SK-N-SH (cell line): ENCODE measurements at regions not wholly inside any gene's neighbourhood (a gene's known extent, or its start where the extent isn't known, plus 50 kb on each side); places are given as distances from the start of the nearest gene placed in this dataset.
A peak's percentile ranks its signal among the peaks of the same experiment; 100 is the strongest.

Experiments used
- CTCF ChIA-PET: fragments of 300-600, 350-600 bp; formaldehyde crosslinking; extraction: SDS; loops from one replicate; lab custom pipeline; 2021; lab: Yijun Ruan, JAX
- POLR2A ChIA-PET: fragments of 350-600 bp; sonication (Branson Sonifier 250); formaldehyde crosslinking; extraction: SDS; loops from one replicate; lab custom pipeline; 2020; ENCODE audit warnings: antibody characterized with exemption, inconsistent platforms; lab: Yijun Ruan, JAX
- DNase-seq: peaks from one replicate; pipeline ENCODE4 v3.0.0; 2012
- H2AFZ ChIP-seq: fragments of 200-600 bp; sonication (generic); 2 replicates; pipeline ENCODE4 v1.8.1; 2016; ENCODE audit warnings: antibody characterized with exemption, mild to moderate bottlenecking, low read depth
- H3F3A ChIP-seq: fragments of 200-600 bp; sonication (generic); replicated peaks from 2 replicates; pipeline ENCODE3; 2016; ENCODE audit warnings: antibody characterized with exemption, mild to moderate bottlenecking; ENCODE audit not compliant: insufficient read depth
- H3K27ac ChIP-seq, 2 experiments: fragments of 200-500 bp in 1 of 2; fragments of 200-600 bp in 1 of 2; sonication (Bioruptor generic) in 1 of 2; sonication (generic), shearing (Covaris generic) in 1 of 2; 2 replicates each; pipeline versions ENCODE4 v1.5.1 to v1.6.1; 2014 to 2016; ENCODE audit warnings: low read depth in 2 of 2, inconsistent platforms in 1 of 2, low read length in 1 of 2, mild to moderate bottlenecking in 1 of 2, mixed read lengths in 1 of 2
- H3K27me3 ChIP-seq: fragments of 200-600 bp; sonication (generic), shearing (Covaris generic); 2 replicates; pipeline ENCODE4 v1.6.1; 2016; ENCODE audit warnings: mixed run types; ENCODE audit not compliant: insufficient read depth
- H3K36me3 ChIP-seq, 2 experiments: fragments of 200-500 bp in 1 of 2; fragments of 200-600 bp in 1 of 2; sonication (Bioruptor generic) in 1 of 2; sonication (generic) in 1 of 2; replicated peaks in 1 of 2; 2 replicates each; pipeline versions ENCODE3 to v1.5.1; 2014 to 2016; ENCODE audit warnings: low read length in 1 of 2, mild to moderate bottlenecking in 1 of 2; ENCODE audit not compliant: insufficient read depth in 2 of 2, control insufficient read depth in 1 of 2
- H3K4me1 ChIP-seq, 2 experiments: fragments of 200-500 bp in 1 of 2; fragments of 200-600 bp in 1 of 2; sonication (Bioruptor generic) in 1 of 2; sonication (generic), shearing (Covaris generic) in 1 of 2; 2 replicates each; pipeline versions ENCODE4 v1.5.1 to v1.6.1; 2014 to 2016; ENCODE audit warnings: low read depth in 1 of 2, low read length in 1 of 2, mixed run types in 1 of 2; ENCODE audit not compliant: insufficient read depth in 2 of 2, control insufficient read depth in 1 of 2
- H3K4me2 ChIP-seq: fragments of 200-600 bp; sonication (generic), shearing (Covaris generic); 2 replicates; pipeline ENCODE4 v1.6.1; 2017; ENCODE audit warnings: mixed run types
- H3K4me3 ChIP-seq, 2 experiments: fragments of 200-500 bp in 1 of 2; fragments of 200-600 bp in 1 of 2; sonication (Bioruptor generic) in 1 of 2; sonication (generic), shearing (Covaris generic) in 1 of 2; 2 replicates each; pipeline versions ENCODE4 v1.5.1 to v1.8.1; 2014 to 2016; ENCODE audit warnings: low read depth in 2 of 2, inconsistent platforms in 1 of 2, low read length in 1 of 2, mild to moderate bottlenecking in 1 of 2, mixed read lengths in 1 of 2, moderate library complexity in 1 of 2
- H3K79me2 ChIP-seq: fragments of 200-600 bp; sonication (generic); 2 replicates; pipeline ENCODE4 v1.8.1; 2017; ENCODE audit warnings: mild to moderate bottlenecking; ENCODE audit not compliant: insufficient read depth
- H3K9ac ChIP-seq: fragments of 200-600 bp; sonication (generic); 2 replicates; pipeline ENCODE4 v1.6.1; 2017; ENCODE audit warnings: mixed run types
- H3K9me2 ChIP-seq: fragments of 200-600 bp; sonication (generic); 2 replicates; pipeline ENCODE4 v1.6.1; 2017; ENCODE audit warnings: mixed run types
- H3K9me3 ChIP-seq: fragments of 200-600 bp; sonication (generic); 2 replicates; pipeline ENCODE4 v1.6.1; 2017; ENCODE audit warnings: mixed run types, mild to moderate bottlenecking, moderate library complexity
- H4K20me1 ChIP-seq: fragments of 200-600 bp; sonication (generic); 2 replicates; pipeline ENCODE4 v1.6.1; 2017; ENCODE audit warnings: mild to moderate bottlenecking, mixed run types; ENCODE audit not compliant: insufficient read depth
- FOXM1 ChIP-seq: IDR thresholded peaks from 2 replicates; pipeline ENCODE4 v1.4.0; 2012; ENCODE audit warnings: low read depth, mild to moderate bottlenecking
- GABPA ChIP-seq: IDR thresholded peaks from 2 replicates; pipeline ENCODE4 v1.4.0; 2012; ENCODE audit warnings: low read depth, mild to moderate bottlenecking
- GATA2 ChIP-seq: sonication (generic); formaldehyde crosslinking; IDR thresholded peaks from 2 replicates; pipeline ENCODE4 v1.5.0; 2020; ENCODE audit warnings: mild to moderate bottlenecking, missing genetic modification reagents
- IRF3 ChIP-seq: fragments of 150-350 bp; IDR thresholded peaks from 2 replicates; pipeline ENCODE4 v1.6.1; 2016; ENCODE audit warnings: mild to moderate bottlenecking, low read depth, low read length
- JUND ChIP-seq: IDR thresholded peaks from 2 replicates; pipeline ENCODE4 v1.4.0; 2012
- MAX ChIP-seq: IDR thresholded peaks from 2 replicates; pipeline ENCODE4 v1.4.0; 2012; ENCODE audit warnings: low read depth
- RCOR1 ChIP-seq: fragments of 150-350 bp; IDR thresholded peaks from 2 replicates; pipeline ENCODE4 v1.6.1; 2017; ENCODE audit warnings: antibody characterized with exemption, low read length
- TAF1 ChIP-seq: IDR thresholded peaks from 2 replicates; pipeline ENCODE4 v1.6.1; 2012; ENCODE audit warnings: low read depth, mild to moderate bottlenecking, low read length, moderate library complexity, borderline replicate concordance
- USF1 ChIP-seq: IDR thresholded peaks from 2 replicates; pipeline ENCODE4 v1.4.0; 2012; ENCODE audit warnings: low read depth, borderline replicate concordance
- WGBS: methylation state at CpG from one replicate; pipeline ENCODE4 v1.1.6; 2017; ENCODE audit warnings: low lambda C conversion rate; 5-methylcytosine and 5-hydroxymethylcytosine counted together

GRCh38 chr12:111066744-111067437 lies 146.5 kb upstream of the MYL2 start:
- no peaks in the 10 kb centered on the region for H4K20me1 ChIP-seq
- no peak overlapping the region for H3K27ac ChIP-seq
- no peak overlapping the region for H3K9ac ChIP-seq
- peaks cover 0 to 8% of the 10 kb centered on the region in 2 experiments; a peak in 1 of 4 replicates for H3K4me1 ChIP-seq
- H3K27me3 ChIP-seq = no peaks in the 10 kb centered on the region
- H2AFZ ChIP-seq = peak overlapping the region; percentile 27; the same call in 1 of the 2 replicates
- WGBS = 48% methylated on average over 5 of the region's 5 CpGs
- no peaks in the 10 kb centered on the region for H3K9me3 ChIP-seq
- no peaks in the 10 kb centered on the region for H3K9me2 ChIP-seq
- ChIA-PET CTCF (interaction anchor here (2.0 kb wide), 1 partner anchor 10 kb away, joined by 5 read pairs; no protein-coding TSS in a partner anchor), POLR2A (no interaction called here)
- TF ChIP-seq USF1 (peak; percentile 69; the same call in 1 of the 2 replicates), JUND (no peak)
- H3K79me2 ChIP-seq = no peaks in the 10 kb centered on the region
- H3K36me3 ChIP-seq = no peaks in the 10 kb centered on the region
- no peak overlapping the region for H3K4me2 ChIP-seq
- H3F3A ChIP-seq = no peaks in the 10 kb centered on the region
- DNase-seq = no peak
- no peak overlapping the region for H3K4me3 ChIP-seq

GRCh38 chr12:111064982-111065381 lies 144.6 kb upstream of the MYL2 start:
- H3K4me2 ChIP-seq = no peak overlapping the region
- H3K36me3 ChIP-seq = no peaks in the 10 kb centered on the region
- H3K79me2 ChIP-seq = no peaks in the 10 kb centered on the region
- H3K4me3 ChIP-seq = no peak overlapping the region
- H3K4me1 ChIP-seq = peaks cover 0 to 22% of the 10 kb centered on the region in 2 experiments; a peak in 1 of 4 replicates
- no peak for DNase-seq
- H2AFZ ChIP-seq = no peak overlapping the region
- POLR2A ChIA-PET = no interaction called here
- 49% methylated on average over 2 of the region's 2 CpGs for WGBS
- no peak overlapping the region for H3K9ac ChIP-seq
- no peak for TF ChIP-seq MAX
- CTCF ChIA-PET = no interaction called here
- H4K20me1 ChIP-seq = no peaks in the 10 kb centered on the region
- H3K27ac ChIP-seq = no peak overlapping the region
- no peaks in the 10 kb centered on the region for H3K9me3 ChIP-seq
- H3K27me3 ChIP-seq = no peaks in the 10 kb centered on the region
- H3F3A ChIP-seq = no peaks in the 10 kb centered on the region
- H3K9me2 ChIP-seq = no peaks in the 10 kb centered on the region

- 50% methylated on average over 3 of the region's 3 CpGs for WGBS
- Histone ChIP-seq H3K9me3 (no peaks in the 10 kb centered on the region), H3K4me1 (peaks cover 0 to 22% of the 10 kb centered on the region in 2 experiments; a peak in 1 of 4 replicates), H2AFZ (no peak overlapping the region), H3K27ac (no peak overlapping the region), H4K20me1 (no peaks in the 10 kb centered on the region), H3K9me2 (no peaks in the 10 kb centered on the region), H3K4me2 (no peak overlapping the region), H3K79me2 (no peaks in the 10 kb centered on the region), H3F3A (no peaks in the 10 kb centered on the region), H3K4me3 (no peak overlapping the region)
- DNase-seq = no peak
- no peak for TF ChIP-seq IRF3
- no peak for TF ChIP-seq USF1
- no peak for TF ChIP-seq RCOR1
- TF ChIP-seq FOXM1 = no peak
- TF ChIP-seq GATA2 (CRISPR knock-in tag) = no peak
- no peak for TF ChIP-seq TAF1
- TF ChIP-seq JUND = no peak
- no peak for TF ChIP-seq GABPA
- TF ChIP-seq, all 33 proteins: peak for 0
- no peaks in the 10 kb centered on the region for H3K36me3 ChIP-seq
- H3K9ac ChIP-seq = no peak overlapping the region
- H3K27me3 ChIP-seq = no peaks in the 10 kb centered on the region
- ChIA-PET CTCF (no interaction called here), POLR2A (no interaction called here)
Observed at GRCh38 chr12:111064154-111064553, 143.8 kb upstream of the MYL2 start.
